HG03103 (cell line): ENCODE measurements at regions not wholly inside any gene's neighbourhood (a gene's known extent, or its start where the extent isn't known, plus 50 kb on each side); places are given as distances from the start of the nearest gene placed in this dataset.
"Not testable (repeated sequence)": the region's sequence is repeated elsewhere in the genome, so short reads cannot be mapped to it uniquely, and the experiment has no call there.

Experiments used
- ATAC-seq: cut with Tn5 transposase; IDR thresholded peaks from one replicate; pipeline ENCODE4 v1.9.1; 2021; ENCODE audit warnings: low read depth; ENCODE audit not compliant: unreplicated experiment

DNA sequence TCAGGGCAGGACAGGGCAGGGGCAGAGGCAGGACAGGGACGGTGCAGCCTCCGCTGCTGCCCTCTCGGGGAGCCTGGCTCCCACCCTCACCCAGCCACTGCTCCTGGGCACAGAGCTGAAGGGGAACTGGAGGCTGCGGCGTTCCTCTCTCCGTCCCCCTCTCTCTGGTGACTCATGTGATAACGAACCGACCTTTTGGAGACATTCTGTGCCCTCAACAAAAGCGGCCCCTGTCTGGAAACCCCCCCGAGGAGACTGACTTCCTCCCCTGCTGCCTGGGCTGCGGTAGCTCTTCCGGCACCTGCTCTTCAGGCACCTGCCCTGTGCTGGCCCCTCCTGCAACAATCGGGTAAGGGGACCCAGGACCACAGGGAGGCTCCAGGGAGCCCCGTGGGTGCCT is 5419.6 kb upstream of the TPTE start:
- peak; percentile 44 for ATAC-seq

DNA sequence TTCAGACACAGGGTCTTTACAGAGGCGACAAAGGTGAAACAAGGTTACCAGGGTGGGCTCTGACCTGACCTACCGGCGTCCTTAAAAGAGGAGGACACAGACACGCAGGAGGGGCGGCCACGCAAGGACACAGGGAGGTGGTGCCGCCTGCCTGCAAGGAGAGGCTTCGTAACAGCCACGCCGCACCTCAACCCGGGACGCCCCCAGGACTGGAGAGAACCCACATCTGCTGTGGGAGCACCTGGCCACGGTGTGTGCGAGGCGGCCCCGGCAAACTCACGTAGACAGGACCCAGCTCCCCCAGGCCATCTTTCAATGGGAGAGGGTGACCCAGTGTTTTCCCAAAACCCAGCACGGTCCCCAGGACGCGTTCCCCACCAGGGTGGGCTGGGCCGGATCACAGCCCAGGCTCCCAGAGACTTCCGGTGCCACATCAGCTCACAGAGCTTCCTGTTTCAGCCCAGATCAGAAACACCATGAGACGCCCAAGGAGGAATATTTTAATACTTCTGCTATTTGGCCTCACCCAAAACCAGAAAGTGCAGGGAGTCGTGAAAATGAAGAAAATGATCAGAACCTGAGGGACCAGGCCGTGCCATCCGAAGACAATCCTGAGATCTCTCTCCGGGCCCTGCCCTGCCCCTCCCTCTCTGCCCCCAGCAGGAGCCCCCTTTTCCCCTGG is 5417.4 kb upstream of the TPTE start:
- ATAC-seq, result not testable (repeated sequence)

DNA sequence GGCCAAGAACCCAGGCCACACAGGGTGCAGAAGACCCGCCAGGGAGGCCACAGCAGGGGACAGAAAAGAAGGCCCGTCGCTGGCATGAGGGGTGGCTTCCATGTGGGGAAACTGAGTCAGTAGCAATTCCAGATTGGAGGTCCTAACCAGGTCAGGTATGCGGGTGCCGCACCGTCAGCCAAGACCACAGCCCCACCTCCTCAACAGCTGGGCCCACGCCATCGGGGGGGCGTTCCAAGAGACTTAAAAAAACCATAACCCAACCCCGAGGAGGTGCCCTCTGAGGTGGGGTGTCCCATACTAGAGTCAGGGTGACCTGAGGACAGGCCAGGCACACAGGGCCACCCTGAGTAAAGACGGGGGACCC is 5416.8 kb upstream of the TPTE start:
- ATAC-seq, result not testable (repeated sequence)

DNA sequence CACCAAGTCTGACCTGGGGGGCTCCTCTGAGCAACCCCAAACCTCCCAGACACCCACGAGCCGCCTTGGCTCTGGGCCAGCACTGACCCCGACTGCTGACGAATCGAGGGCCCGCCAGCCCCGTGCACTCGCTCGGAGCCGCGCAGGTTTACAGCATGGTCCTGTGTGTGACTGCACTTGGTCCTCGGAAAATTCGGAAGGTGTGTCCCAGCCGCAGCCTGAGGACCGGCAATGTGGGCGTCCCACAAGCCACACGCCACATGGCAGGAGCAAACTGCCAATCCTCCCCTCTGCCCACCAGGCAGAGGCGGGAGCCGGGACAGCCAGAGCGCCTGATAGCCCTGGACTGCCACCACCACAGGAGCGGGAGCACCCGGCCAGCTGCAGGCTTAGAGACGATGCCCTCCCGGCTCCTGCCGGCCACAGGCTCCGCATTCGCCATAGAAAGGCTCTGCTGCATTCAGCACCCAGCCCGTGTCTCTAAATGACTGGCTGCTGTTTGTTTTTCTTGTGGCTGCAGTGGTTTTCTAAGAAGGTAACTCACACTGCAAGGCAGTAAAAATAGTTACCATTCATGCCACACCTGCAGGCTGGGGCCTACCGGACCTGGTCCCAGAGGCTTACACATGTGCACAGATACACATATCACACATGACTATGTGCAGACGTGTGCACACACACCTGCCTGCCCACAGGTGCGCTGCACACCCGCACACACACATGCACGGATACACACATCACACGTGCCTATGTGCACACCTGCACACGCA is 5415.3 kb upstream of the TPTE start:
- ATAC-seq, result not testable (repeated sequence)

DNA sequence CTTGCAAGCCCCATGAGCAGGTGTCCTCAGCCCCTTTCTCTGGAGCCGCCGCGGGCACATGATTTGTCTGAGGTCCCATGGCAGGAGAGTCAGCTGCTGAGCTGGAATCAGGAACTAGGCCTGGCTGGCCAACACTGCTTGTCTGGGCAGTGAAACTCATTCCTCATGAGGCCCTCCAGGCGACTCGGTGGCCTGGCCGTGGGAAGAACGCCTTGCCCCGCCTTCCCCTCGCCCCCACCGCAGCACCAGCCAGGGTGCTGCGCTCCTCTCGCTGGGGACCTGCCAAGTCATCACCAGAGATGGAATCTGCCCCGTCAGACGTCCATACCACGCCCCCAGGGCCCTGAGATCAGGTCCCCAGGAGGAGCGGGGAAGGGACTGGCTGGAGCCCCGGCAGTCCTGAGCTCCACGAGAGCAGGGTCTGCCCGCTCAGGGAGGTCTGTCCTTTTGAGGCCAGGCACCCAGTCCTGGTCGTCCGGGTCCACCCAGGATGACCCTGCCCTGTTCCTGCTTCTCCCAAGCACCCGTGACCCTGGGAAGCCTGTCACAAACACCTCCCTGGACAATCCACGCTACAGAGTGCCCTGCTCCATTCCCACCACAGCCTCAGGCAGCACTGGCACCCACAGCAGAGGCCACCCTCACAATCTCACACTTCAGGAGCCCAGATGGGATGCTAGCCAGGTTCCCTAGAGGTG is 5414.5 kb upstream of the TPTE start:
- not testable (repeated sequence) for ATAC-seq

DNA sequence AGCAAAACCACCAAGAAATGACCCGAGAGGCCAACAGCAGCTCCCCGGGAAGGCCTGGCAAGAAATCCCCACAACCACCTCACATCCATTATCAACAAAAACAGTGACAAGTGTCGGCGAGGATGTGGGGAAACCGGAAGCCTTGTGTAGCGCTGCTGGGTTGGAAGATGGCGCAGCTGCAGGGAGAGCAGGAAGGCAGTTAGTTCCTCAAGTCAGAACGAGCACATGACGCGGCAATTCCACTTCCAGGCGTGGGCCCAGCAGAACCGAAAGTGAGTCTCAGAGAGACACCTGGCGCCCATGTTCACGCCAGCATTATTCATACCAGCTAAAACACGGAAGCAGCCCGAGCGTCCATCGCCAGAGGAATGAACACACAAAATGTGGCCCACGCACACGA is 5413.7 kb upstream of the TPTE start:
- ATAC-seq, result not testable (repeated sequence)

DNA sequence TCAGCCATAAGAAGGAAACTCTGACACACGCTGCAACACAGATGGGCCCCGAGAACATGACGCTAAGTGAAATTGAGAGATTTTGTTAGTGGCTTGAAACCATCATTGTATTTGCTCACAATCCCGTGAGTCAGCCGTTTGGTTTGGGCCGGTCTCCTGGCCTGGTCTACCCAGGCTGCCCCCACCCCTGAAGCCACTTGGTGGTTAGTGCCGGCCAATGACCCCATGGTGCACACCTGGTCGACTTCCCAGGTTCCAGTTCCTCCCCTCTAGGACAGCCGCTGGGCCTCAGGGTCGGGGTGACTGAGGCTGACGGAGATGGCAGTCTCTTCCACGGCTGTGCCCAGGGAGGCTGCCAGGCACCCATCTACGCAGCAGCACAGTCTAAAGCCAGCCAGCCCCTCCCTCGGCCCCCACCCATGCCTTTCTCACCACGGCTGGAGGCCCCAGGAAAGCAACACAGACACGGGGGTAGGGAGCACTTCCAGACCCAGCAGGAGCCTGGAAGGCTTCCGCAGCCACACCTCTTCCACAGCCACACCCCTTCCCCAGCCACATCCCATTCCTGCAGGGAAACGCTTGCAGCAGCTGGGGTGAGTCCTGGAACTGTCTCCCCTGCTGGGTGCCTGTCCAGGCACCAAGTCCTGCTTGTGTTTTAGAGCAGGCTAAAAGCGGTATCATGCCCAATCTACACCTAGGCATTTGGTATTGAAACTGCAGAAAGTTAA is 5413.2 kb upstream of the TPTE start:
- ATAC-seq, result not testable (repeated sequence)

DNA sequence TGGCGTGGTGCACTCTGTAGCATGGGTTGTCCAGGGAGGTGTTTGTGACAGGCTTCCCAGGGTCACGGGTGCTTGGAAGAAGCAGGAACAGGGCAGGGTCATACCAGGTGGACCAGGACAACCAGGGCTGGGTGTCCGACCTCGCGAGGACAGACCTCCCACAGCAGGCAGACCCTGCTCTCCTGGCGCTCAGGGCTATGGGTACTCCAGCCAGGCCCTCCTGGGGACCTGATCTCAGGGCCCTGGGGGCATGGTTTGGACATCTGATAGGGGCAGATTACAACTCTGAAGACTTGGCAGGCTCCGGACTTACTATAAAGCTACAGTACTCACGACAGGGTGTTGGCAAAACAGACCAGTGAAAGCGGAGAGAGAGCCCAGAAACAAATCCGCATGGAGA is 5410.2 kb upstream of the TPTE start:
- ATAC-seq, result not testable (repeated sequence)

DNA sequence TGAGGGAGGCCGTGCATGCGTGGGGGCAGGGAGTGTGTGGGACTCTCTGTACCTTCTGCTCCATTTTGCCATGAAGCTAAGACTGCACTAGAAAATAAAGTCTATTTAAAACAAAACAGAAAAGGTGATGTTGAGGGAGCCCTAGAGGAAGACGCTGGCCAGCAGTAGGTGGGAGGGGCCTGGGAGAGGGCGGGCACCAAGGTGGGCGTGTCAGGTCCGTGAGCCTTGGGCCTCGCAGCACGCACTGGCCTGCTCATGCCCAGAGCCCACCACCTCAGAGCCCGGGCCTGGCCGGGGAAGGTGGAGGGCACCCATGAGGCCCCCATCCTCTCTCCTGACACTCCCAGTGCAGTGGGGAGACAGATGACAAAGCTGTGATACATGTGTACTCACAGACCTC is 5408.3 kb upstream of the TPTE start:
- not testable (repeated sequence) for ATAC-seq

DNA sequence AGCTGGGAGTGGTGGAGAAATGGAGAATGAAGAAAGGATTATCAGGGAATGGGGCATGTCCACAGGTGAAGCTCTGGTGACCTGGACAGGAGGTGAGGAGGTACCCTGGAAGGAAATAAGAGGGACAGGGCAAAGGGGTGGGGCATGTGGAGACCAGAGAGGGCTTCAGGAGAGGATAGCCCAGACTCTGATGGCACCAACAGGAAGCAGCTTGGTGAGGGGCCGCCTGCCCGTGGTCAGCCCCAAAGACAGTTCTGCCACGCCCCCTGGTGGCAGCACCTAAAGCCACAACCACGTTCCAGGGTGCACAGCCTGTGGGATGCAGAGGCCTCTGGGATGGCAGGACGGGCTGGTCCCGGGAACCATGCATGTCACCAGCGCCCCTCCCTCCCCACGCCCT is 5406.9 kb upstream of the TPTE start:
- not testable (repeated sequence) for ATAC-seq

DNA sequence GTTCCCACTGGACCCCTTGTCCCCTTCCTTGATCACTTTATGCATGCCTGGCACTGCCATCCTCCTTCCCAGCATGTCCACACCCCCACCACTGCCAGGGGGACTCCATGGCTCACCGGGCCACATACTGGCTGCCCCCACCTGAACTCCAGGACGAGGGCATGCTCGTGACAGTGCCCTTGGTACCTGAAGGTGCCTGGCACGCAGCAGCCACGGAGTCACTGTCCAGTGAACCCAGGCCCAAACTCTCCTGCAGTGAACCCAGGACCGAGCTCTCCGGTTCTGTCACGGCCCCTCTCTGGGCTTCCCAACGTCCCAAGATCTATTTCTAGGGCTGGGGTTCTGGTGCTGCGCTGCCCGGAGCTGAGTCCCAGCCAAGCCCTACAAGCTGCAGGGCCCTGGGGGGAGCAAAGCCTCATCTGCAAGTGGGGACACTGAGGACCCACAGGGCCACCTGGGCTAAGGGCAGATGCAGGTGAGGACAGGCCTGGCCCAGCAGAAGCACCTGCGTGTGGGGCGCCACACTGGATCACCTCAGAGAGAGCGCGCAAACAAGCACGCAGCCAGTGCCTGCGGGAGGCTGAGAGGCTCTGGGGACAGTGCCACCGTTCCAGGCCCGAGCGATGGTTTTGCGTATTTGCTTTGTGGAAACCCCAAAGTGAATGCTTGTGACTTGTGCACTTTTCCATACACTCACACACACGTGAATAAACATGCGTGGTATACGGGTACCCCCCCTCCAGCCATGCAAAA is 5406.3 kb upstream of the TPTE start:
- not testable (repeated sequence) for ATAC-seq

DNA sequence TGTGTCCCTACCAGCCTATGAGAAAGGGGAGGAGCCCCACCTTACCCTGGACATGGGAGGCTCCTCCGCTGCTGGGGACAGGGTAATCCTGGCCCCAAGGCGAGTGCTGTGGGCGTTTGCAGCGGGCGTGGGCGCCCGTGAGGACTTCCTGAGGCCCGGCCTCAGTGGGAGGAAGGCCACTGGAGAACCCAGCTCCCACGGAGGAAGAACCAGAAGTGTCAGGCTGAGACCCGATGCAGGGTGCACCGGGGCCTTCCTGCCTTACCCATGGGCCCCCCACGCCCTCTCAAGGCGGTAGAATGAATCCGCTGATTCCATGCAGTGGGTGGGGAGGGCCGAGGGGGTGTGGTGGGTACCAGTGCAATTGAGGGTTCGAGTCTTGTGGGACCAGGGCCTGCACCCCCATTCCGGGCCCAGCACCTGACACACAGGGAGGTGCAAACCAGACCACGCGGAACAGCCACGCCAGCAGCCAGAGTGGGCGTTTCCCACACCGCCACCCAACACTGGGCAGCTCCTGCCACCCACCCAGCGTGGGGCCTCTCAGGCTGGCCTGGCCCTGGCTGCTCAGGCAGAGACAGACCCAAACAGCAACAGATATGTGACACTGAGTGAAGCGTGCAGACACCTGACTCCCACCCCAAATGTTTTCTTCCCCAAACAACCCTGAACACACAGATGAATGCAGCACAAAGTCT is 5405.6 kb upstream of the TPTE start:
- not testable (repeated sequence) for ATAC-seq

DNA sequence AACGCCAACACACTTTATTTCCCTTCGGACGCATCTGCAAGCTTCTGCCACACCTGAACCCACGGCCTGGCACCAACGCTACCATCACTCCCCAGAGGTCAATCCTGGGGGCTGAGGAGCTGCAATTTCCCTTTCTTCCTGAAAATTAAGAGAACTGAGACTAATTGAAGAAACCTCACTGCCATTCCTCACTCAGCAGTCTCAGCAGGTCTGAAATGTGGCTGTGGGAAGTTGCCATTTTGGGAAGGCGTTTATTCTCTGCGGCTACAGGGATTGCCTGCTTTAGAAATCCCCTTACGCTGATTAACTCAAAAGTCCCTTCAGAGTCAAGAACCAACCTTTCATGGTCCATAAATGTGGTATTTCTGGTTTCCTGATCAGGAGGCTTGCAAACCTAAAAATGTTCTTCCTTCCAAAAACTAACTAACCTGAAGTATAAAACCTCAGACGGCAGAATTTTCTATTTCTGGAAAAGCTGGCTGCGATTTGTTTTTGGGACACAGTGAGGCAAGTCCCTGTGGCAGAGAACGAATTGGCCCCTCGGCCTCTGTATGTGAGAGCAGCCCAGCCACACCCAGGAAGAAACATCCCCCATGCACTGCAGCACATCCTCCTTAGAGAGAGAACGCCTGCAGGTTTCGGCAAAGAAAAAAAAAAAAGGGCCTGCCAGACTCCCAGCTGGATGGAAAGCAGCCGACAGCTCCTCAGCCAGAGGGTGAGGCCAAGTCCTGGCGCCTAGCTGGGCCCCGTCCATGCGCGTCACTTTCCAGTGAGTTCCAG is 5404.8 kb upstream of the TPTE start:
- not testable (repeated sequence) for ATAC-seq

DNA sequence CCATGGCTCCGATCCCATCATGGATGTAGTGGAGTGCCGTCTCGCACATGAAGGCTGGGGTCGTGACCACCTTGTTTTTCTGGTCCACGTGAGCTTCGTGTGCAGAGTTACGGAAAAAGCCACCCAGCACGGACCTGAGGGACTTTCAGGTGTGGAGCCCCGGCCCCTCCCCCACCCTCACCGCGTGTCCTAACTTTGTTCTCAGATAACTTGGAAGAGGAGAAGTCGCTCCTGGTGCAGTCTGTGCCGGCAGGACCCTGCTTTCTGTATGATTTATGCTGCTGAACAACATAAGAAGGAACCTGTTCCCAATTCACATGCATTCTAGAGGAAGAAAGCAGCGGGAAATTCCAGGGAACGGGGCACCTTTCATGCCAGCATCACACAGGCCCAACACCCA is 5404.2 kb upstream of the TPTE start:
- ATAC-seq, result not testable (repeated sequence)

DNA sequence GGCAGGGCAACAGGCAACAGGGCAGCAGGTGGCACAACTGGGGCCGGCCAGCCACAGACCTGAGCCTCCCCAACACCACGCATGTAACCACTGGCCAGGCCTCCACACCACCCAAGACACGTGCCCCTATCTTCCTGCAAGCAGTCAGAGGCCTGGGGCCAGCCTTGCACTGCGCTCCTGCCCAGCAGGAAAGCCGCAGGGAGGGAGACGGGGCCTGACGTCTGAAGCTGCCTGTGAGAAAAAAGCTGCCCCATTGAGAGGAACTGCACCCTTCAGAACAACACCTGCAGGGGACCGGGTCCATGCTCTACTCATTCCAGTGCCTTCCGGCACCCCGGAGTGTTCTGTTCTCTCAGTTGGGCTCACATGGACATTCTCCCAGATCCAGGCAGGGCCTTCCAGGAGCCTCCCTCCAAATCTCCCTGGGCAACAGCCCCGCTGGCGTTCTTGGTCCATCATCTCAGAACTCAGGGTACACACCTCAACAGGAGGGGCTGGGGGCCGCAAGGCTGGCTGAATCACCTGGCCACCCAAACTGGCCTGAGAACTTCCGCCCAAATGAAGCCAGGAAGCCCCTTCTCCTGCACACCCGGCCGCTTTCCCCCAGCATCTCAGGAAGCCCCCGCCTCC is 5403.6 kb upstream of the TPTE start:
- ATAC-seq, result not testable (repeated sequence)

DNA sequence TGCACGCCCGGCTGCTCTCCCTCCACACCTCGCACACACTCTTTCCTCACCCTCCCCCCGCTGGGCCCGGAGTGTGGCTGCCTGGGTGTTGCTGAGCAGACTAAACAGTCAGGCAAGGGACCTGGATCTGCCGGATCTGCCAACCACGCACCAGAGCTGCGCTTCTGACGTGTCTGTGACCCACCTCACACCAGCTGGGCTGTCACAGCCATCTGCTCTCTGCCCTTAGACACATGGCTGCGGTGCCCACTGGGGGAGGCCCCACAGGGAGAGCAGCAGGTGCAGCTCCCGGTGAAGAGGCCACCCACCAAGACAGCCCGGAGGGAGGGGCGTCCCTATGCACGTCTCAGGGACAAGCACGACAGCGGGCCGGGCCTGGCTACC is 5403.1 kb upstream of the TPTE start:
- not testable (repeated sequence) for ATAC-seq

DNA sequence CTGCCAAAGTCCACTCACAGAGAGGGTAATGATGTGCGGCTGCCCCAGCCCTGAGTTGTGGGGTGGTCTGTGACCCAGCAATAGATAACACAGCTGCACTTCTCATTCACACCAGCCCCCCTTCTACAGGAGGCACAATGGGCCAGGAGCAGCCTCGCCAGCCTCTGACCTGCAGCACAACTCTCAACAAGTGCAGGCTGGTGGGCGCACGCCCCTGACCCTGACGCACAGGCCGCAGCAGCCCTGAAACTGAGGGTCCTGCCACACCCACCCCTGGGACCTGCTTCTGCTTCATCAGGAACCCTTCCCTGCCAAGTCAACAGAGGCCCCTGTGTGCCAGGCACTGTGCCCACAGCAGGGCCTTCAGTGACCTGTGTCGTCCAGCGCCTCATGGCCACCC is 5402.2 kb upstream of the TPTE start:
- ATAC-seq, result not testable (repeated sequence)

DNA sequence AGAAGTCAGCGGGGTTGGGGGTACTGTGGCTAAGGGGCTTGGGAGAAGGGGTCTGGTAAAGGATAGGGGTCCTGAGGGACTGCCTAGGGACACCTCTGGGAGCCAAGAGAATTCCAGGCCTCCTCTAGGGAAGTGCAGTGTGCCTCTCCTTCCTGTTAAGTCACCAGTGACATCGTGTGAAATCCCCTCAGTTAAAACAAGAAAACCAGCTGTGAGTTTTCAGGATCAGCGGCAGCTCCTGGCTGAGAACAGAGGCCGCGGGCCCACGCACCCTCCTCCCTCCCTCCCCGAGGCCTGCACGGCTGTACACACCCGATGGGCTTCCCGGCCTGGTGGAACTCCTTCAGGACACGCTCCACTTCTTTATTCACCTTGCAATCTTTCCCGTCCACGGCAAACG is 5400.0 kb upstream of the TPTE start:
- not testable (repeated sequence) for ATAC-seq
